Neural progenitor cell (in vitro differentiated cells): ENCODE measurements at regions not wholly inside any gene's neighbourhood (a gene's known extent, or its start where the extent isn't known, plus 50 kb on each side); places are given as distances from the start of the nearest gene placed in this dataset.

Source experiments
- CTCF ChIP-seq: fragments of 200-600 bp; sonication (generic); IDR thresholded peaks from 2 replicates; pipeline ENCODE4 v1.5.1; 2017; ENCODE audit warnings: antibody characterized with exemption, mild to moderate bottlenecking
- EZH2 ChIP-seq: fragments of 200-600 bp; sonication (generic); IDR thresholded peaks from 2 replicates; pipeline ENCODE4 v1.6.1; 2017; ENCODE audit warnings: antibody characterized with exemption, mild to moderate bottlenecking, moderate library complexity

- TF ChIP-seq CTCF (peak; percentile 31), EZH2 (no peak)
These were observed 164.0 kb upstream of the PZP start for GRCh38 chr12:9372202-9372601.
